ENCODE measurements at regions not wholly inside any gene's neighbourhood (a gene's known extent, or its start where the extent isn't known, plus 50 kb on each side); places are given as distances from the start of the nearest gene placed in this dataset.

DNA sequence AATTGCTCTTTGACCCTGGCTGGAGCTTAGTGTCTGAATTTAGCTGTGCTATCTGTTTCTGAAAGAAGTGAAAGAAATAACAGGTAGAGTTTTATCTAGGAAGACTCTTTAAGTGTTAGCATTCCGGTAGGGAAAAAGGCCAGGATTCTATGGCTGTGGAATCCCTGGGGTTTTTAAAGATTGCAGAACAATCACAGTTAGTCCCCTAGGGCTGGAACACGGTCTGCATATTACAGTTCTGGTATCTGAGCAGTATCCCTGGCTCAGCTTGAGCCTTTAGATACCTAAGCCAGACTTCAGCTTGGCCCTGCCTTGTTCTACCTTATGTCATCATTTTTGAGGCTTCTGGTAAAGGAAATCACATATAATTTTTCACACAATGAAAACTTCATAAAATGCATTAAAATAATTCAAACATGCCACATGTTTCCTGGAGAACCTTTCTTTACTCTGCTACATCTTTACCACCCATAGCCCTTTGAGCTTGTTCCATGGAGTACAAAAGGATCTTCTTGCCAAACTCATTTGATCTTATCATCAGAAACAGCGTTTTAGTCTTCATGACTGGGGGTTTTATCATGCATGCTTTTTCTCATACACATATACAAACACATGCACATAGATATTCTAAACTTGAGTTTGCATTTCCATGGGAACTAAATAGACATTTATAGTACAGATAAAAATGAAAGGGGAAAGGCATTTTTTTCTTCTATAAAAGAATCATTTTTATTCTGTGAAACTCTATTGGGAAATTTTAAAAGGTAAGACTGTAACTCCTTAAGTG is 410.8 kb downstream of the CETN3 start:
- DNase-seq (ENCODE audit: low read depth in 4 of 4, low spot score in 3 of 4) = no peak

DNA sequence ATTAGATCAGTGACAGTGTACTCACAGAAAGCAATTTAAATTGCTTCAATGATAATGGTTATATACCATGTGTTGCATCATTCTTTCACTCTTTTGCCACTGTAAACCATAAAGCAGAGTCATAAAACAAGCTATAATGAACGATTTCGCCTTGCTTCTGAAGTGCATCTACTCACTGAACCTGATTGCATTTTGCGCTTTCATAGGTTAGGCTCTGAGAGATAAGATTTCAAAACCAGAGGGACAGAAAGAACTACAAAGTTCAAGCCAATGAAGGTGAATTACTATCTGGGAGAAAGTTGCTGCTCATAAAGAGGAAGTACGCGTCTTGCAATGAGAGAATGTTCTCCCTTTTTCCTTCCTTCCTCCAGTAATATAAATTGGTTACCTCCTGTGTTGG is 412.7 kb downstream of the CETN3 start:
- no peak for DNase-seq (ENCODE audit: low read depth in 4 of 4, low spot score in 3 of 4)

DNA sequence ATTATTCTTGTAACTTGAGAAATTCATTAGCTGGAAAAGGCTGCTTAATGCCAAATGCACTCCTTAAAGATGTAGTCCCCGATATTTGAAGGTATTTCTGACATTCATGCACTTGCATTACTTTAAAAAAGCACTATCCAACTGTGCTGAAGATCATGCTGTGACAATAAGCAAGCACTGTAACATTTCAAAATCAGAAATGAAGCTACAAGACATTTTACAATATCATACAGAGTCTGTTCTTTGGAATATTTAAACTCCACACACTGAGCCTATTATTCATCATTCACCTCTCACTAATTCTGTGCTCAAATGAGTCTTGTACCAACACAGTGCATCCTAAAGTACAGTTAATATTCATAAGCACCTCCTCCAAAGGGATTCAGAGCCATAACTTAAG is 413.2 kb downstream of the CETN3 start:
- DNase-seq (ENCODE audit: low read depth in 4 of 4, low spot score in 3 of 4) = no peak

DNA sequence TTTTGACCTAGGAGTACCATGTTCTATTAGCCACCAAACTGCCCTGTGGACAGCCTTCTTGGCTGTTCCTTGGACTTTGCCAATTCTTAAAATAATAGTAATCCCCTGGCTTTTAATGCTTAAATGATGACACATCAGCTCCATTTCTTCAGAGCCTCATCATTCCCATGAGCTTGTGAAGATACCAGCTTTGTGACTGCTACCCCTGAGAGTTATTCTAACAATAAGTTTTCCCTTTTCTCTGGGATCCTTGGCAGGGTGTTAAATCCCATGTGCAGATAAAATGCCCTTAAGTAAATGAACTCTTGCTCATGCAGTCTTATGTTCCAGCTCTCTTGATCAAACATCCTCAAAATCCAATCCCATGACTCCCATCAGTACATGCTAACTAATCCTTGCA is 415.3 kb downstream of the CETN3 start:
- no peak for DNase-seq (ENCODE audit: low read depth in 4 of 4, low spot score in 3 of 4)

DNA sequence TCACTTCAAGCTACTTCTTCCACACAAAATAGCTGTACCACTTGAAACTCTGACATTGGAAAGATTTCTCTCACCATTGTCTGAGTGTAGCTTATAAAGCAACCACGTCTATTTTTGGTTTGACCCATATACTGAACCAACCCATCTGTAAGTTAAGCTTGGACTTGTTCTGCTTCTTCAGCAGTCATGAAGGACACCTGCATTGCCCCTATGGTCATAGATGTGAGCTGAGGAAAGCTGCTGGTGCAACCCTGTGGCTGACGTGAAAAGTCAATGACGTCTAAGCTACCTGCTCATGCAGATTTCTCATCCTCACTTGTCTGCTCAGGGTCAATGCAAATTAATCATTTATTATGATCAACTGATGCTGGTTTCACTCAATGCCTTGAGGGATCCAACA is 417.4 kb downstream of the CETN3 start:
- no peak for DNase-seq (ENCODE audit: low read depth in 4 of 4, low spot score in 3 of 4)

DNA sequence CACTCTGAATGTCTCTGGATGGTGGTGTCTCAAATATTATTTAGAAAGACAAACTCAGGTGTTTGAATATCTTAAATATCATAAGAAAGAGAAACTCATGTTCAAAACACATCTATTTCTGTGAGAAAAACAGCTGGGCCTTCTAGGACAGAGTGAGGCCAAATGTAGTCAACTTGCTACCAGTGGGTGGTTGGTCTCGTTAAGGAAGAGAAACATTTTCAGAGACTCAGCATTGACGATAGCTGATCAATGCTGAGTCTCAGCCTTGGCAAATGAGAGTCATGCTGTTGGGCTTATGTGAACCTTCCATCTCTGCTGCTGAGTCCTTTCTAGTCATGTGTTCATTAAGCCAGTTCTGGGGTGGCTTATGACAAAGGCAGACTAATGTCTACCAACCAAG is 418.0 kb downstream of the CETN3 start:
- DNase-seq (ENCODE audit: low read depth in 4 of 4, low spot score in 3 of 4) = no peak

DNA sequence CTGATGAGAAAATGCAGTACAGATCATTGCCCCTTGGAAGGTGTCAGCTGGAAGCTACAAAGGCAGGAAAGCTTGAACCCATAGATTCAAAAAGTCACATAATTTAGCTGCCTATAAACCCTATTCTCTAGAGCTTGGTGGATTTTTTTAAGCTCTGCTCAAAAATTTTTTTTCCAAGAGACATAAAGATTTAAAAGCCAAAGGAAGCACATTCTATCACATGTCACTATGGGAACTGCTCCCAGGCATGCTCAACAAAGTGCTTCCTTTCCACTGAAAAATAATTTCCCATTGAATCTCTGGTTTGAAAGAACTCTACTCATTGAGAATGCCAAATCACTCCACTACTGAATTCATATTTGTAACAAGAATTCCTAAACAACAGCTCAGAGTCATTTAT is 419.8 kb downstream of the CETN3 start:
- no peak for DNase-seq (ENCODE audit: low read depth in 4 of 4, low spot score in 3 of 4)

DNA sequence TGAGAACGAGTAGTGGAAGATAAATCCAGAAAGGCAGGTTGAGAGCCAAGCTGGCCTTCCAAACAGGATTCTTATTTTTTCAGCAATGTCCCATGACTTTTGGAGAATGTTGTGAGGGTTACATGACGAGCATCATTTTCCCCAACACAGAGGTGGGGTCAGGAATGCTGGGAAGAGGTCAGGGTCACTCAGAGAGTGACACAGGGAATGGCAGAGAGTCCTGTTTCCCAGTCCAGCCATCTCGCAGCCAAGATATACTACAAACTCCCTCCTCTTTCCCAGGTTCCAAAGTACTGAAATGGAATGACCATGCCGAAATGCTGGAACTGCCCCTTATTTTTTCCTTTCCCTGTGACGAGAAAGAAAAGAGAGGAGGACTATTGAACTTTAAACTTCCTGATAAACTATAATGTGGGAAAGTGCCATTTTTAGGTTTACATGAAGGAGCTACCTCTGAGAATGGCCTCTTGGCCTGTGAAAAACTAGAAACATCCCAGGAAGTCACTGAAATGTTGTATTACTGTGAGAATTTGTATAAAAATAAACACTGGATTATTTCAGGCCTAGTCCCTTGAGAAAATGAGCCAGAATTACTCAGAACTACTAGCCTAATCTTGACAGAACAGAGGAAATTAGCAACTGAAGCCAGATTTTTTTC is 420.4 kb downstream of the CETN3 start:
- DNase-seq (ENCODE audit: low read depth in 4 of 4, low spot score in 3 of 4) = no peak

DNA sequence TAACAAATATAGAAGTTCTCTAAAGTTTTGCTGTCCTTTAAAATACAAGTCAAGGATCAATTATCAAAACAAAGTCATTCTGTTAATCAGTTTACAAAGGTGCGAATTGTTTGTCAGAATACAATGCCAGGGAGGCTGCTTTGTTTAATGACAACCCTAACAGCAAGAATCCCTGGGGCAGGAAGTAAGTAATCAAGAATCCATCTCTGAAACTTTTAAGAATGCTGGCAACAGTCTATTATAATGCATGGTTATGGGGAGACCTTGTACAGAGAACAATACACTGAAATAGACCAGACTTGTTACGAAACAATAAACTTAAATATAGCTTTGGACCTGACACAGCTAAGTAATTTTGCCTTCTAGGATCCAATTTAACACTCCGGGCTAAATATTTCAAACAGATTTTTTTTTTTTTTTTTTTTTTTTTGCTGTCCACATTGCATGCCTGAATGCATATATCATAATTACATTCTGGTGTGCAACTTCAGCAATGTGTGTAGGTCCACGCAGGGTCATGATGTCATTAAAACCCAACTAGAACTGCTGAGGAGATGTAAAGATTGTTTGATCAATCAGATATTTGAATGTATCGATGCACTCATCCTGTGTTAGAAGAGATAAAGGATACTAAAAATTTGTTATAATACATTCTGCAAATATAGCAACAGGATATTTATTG is 421.3 kb downstream of the CETN3 start:
- no peak for DNase-seq (ENCODE audit: low read depth in 4 of 4, low spot score in 3 of 4)

DNA sequence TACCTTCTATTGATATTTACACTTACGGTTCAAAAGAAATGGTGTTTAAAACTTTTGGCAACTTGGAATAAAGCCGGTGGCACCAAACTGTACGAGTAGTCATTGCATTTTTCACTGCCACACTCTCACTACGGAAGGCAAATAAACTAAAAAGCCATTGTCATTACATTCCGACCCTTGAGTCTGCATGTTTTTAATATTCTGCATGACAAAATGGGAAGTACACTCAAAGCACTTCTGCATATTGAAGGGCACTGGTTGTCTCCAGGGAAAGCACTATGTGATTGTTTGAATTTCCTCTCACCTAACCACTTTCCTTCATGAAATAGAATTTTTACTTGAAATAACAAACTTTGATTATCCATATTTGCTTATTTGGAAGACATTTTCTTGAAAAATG is 426.3 kb downstream of the CETN3 start:
- DNase-seq (ENCODE audit: low read depth in 4 of 4, low spot score in 3 of 4) = no peak

DNA sequence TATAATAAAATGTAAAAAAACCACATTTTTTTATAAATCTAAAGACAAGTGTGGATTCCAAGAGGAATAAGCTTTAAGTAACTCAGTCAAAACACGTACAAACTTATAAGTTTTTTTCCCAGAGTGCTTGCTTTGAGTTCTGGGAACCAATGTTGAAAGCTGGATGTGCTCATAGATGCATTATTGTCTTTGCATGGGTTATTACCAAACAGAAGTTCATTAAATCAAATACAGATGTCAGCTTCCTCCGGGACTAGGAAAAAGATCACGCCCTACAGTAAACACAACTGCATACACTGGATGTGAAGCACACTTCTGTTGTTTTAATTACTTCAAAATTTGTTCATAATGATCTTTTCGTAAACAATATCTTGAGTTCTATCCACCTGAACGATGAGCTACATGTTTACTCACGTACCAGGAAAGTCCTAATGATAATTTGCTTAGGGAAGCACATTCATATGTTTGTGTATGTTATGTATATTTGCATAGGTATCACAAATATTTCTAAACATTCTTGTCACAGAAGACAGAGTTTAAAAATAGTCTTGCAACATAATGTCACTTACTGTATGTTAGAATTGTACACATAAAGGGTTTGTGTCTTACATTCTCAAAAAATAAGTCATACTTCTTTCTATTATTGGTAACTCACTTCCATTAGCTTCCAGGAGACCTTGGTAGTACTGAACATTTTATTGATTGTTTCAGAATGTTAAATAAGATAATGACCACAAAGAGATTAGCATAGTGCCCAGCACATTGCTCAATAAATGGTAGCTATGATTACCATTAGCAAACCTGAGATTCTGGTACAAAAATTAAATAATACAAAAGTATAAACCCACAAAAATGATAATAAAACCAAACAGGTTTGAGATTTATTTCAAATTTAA is 427.4 kb downstream of the CETN3 start:
- no peak for DNase-seq (ENCODE audit: low read depth in 4 of 4, low spot score in 3 of 4)

DNA sequence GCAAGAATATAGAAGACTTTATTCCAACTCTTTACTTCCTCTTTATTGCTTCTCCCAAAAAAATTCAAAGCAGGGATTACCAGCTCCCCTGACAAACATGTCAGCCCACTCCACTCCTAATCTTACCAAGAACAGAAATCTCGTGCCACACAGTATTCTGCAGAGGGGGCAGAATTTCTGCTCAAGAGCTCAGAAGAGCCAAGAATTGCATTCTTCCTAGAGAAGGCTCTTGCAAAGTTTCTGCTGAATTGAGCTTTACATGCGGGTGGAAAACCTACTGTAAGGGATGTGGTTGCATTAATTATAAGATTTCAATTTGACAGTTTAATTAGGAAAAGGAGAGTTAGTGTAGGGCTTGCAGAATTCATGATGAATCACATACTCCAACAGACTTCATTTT is 428.5 kb downstream of the CETN3 start:
- DNase-seq (ENCODE audit: low read depth in 4 of 4, low spot score in 3 of 4) = no peak

DNA sequence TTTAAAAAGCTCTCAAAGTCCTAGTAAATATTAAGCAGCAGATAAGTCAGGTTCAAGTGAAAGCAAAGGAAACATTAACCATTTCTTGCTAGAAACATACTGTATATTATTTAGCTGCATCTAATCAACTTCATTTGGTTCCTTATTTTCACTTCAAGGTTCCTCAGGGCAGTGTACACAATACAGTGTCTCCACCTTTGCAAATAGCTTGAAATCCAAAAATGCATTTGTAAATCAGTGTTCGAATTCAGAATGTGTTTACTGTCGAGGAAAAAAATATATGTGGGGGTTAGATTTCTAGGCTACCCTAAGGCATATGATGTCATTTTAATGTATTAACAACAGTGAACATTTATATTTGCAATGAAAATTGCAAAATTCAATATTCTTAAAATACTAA is 436.0 kb downstream of the CETN3 start:
- no peak for DNase-seq (ENCODE audit: low read depth in 4 of 4, low spot score in 3 of 4)

DNA sequence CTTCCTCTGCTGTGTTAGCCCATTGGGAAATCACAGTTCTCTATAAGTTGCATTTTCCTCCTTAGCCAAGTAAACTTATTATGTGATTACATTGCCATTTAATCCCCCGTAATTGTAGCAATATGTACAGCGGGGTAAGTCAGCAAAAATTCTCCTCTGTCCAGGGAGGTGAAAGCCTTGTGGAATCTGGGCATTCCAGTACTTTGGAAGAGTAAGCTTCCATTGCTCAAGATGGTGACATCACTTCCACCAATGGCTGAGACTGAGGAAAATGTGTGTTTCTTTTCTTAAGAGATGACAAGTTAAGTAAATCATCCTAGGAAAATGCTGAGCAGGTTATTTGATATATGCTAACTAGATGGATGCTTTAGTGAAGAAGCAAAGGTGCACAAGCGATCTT is 436.7 kb downstream of the CETN3 start:
- DNase-seq (ENCODE audit: low read depth in 4 of 4, low spot score in 3 of 4) = no peak

DNA sequence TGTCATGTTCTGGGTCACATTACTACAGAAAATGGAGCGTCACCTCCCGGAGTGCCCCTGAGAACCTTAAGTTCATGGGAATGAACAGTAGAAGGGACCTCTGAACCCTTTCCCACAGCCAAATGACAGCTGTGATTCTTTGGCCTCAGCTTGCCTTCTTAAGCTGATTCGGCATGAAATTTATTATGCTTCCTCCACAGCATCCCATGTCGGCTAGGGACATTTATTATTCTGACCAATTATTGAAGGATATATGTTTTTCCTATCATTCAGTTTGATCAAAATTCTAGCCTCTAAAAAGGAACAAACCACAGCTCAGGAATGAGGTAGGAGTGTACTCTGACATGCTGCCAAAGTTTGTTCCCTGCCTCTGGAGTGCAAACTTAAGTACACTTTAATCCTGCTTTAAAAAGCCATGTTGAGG is 440.6 kb downstream of the CETN3 start:
- DNase-seq (ENCODE audit: low read depth in 4 of 4, low spot score in 3 of 4) = no peak

DNA sequence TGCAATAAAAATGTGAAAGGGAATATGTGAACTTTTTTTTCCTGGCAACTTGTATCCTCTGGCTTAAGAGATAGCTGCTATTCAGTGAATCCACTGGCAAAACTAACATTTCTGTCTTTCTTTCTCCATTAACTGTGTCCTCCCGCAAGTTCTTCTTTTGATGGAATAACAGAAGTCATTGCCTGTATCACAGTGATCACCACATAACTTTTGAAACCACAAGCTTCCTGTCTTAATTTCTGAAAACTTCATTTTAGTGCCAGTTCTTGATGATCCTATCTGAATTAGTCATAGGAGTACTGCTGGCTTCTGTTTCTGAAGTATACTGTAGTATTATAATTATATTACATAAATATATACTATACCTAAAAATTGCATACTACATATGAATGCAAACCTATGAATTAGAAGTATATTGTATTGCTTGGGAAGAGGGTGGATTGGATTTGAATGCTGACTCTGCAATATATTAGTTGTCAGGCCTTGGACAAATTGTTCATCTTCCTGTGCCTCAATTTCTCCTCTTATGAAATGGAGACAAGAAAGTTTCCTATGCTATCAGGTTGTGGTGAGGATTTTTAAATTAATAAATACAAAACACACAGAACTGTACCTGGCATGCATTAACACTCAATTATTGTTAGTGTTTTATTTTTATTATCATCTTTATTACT is 441.6 kb downstream of the CETN3 start:
- no peak for DNase-seq (ENCODE audit: low read depth in 4 of 4, low spot score in 3 of 4)

DNA sequence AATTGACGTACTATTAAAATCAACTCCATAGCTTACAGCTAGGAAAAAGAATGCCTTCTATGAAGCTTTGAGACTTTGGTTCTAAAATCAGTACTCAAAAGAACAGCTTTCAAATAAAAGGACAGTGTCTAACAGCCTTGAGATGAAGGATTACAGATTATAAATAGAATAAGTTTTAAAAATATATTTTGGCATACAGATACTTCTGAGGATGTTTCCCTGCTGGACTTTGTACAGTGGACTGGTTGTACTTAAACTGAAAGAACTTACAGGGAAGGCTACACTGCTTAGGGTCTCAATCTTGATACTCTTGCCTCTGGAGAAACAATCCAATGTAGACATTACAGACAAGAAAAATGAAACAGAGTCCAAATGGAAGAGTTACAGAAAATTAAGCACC is 452.7 kb downstream of the CETN3 start:
- no peak for DNase-seq (ENCODE audit: low read depth in 4 of 4, low spot score in 3 of 4)

DNA sequence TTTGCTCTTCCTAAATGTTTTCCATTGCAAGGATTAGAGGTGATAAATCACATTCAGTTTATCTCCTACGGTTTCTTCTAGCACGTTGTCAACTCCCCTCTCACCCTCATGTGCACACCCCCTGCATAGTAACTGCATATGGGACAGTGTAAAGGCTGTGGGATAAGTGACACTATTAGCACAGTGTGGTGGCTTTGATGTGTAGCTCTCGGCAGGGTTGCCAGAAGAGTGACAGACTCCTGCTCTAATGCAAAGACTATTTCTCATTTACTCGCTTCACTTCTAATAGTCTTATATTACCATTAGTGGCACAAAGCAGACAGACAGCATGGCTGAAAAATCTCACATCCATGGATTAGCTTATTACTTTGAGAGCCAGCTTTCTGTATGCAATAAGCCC is 454.6 kb downstream of the CETN3 start:
- no peak for DNase-seq (ENCODE audit: low read depth in 4 of 4, low spot score in 3 of 4)

DNA sequence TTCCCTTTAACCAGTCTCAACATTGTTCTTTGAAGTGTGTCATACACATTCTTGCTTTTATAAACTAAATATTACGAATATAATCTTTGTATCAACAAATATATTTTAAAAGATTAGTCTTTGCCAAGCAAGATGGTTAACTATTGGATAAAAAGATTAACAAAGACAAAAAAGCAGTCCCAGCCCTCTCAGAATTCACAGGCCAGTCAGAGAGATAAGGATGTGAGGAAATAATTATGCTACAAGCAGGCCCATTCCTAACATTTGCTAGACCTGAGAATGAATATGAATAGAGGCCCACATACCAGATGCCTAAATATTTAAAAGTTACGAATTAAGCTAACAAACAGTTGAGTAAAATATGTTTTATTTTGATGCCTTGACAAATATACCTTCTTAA is 457.7 kb downstream of the CETN3 start:
- DNase-seq (ENCODE audit: low read depth in 4 of 4, low spot score in 3 of 4) = no peak

DNA sequence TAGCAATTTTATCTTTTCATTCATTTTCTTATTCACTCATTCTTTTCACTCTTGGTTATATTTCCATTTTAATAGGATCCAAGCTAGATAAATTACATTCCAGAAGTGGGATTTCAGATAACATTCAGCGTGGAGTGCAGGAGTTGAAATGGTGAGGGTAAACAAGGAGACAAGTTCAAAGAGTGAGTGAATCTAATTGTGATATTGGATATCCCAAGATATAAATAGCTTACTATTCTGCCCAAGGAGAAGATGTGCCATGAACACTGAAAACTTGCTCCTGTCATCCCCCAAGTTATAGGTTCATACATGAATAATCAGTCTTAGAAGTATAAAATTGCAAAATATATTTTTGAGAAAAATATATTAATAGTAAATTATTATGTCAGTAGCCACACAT is 459.3 kb downstream of the CETN3 start:
- DNase-seq (ENCODE audit: low read depth in 4 of 4, low spot score in 3 of 4) = no peak
